ENCODE measurements at regions not wholly inside any gene's neighbourhood (a gene's known extent, or its start where the extent isn't known, plus 50 kb on each side); places are given as distances from the start of the nearest gene placed in this dataset.
A peak's percentile ranks its signal among the peaks of the same experiment; 100 is the strongest.

- peak; percentile 41 for DNase-seq
- Histone ChIP-seq H3K36me3 (no peaks in the 10 kb centered on the region), H3K27ac (no peak overlapping the region)
Observed at GRCh38 chr9:115191667-115192066, 73.7 kb upstream of the TNC start.

GRCh38 chr9:115192280-115192679 is 74.3 kb upstream of the TNC start:
- Histone ChIP-seq H3K36me3 (no peaks in the 10 kb centered on the region), H3K9me3 (ENCODE audit: severe bottlenecking) (peaks cover 7% of the 10 kb centered on the region), H3K27ac (no peak overlapping the region), H3K4me3 (ENCODE audit: low read depth, low read length) (no peak overlapping the region), H3K27me3 (ENCODE audit: insufficient read depth, low read depth, severe bottlenecking) (no peaks in the 10 kb centered on the region)
- DNase-seq = no peak
- no peak for TF ChIP-seq CTCF (IDR thresholded peaks at IDR 0.05; ENCODE audit: low read depth, low read length)

More at GRCh38 chr9:115191667-115192066, 73.7 kb upstream of the TNC start:
- no peak for TF ChIP-seq CTCF (IDR thresholded peaks at IDR 0.05; ENCODE audit: low read depth, low read length)
- H3K9me3 ChIP-seq (ENCODE audit: severe bottlenecking) = peaks cover 7% of the 10 kb centered on the region
- no peaks in the 10 kb centered on the region for H3K27me3 ChIP-seq (ENCODE audit: insufficient read depth, low read depth, severe bottlenecking)
- no peak overlapping the region for H3K4me3 ChIP-seq (ENCODE audit: low read depth, low read length)

DNA sequence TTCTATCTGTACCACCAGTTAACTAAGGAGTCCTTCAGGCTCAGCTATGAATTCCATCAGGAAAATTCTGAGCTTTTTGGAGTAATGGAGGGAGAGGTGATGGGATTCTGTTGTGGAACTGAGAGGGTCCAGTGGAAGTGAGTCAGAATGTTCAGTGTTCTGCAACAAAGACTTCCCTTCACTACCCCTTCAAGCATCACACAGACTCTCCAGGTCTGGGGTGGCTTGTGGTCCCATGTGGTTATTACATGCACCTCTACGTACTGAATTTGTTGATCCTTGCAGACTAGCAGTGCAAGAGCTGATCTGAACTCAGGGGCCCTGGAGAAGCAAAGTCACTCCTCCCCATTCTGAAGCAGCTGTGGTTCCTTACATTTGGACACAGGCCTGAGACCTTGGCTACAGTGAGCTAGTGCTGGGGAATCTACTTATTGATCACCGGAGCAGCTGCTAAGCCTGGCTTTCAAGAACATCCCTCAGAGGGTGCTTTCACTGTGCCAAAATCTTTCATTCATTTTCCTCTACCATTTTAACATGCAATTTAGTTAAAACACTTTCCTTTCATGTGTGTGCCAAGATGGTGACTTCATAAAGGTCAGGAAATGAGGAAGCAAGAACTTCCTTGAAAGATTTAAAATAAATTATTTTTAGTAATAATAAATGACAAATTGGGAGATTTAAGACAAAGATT is 75.0 kb upstream of the TNC start:
- no peak overlapping the region for H3K27ac ChIP-seq
- H3K9me3 ChIP-seq (ENCODE audit: severe bottlenecking) = peaks cover 7% of the 10 kb centered on the region
- no peak for DNase-seq
- H3K4me3 ChIP-seq (ENCODE audit: low read depth, low read length) = no peak overlapping the region
- H3K36me3 ChIP-seq = no peaks in the 10 kb centered on the region
- TF ChIP-seq CTCF (IDR thresholded peaks at IDR 0.05; ENCODE audit: low read depth, low read length) = no peak
- no peaks in the 10 kb centered on the region for H3K27me3 ChIP-seq (ENCODE audit: insufficient read depth, low read depth, severe bottlenecking)

- Histone ChIP-seq H3K27ac (no peak overlapping the region), H3K9me3 (ENCODE audit: severe bottlenecking) (peaks cover 7% of the 10 kb centered on the region), H3K27me3 (ENCODE audit: insufficient read depth, low read depth, severe bottlenecking) (no peaks in the 10 kb centered on the region), H3K36me3 (no peaks in the 10 kb centered on the region), H3K4me3 (ENCODE audit: low read depth, low read length) (no peak overlapping the region)
- no peak for TF ChIP-seq CTCF (IDR thresholded peaks at IDR 0.05; ENCODE audit: low read depth, low read length)
- no peak for DNase-seq
Observed at GRCh38 chr9:115193777-115194176, 75.8 kb upstream of the TNC start.

DNA sequence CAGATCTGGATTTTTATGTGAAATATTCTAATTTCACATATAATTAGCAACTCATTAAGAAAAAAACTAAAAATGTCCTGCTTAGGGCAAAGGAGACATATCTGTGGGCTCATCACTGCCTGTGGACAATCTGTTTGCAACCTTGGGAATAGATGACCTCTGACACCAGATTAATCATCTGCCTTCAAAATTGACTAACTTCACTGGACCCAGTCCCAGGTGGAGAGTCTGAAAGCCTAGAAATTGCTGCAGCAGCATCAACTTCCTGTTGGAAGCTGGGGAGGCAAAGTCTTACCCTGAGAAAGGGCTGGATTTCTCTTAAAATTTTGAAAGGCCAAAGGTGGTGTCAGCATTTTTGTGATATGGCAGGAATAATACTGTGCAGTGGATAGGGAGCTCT is 76.3 kb upstream of the TNC start:
- no peak for DNase-seq
- no peaks in the 10 kb centered on the region for H3K27me3 ChIP-seq (ENCODE audit: insufficient read depth, low read depth, severe bottlenecking)
- H3K27ac ChIP-seq = no peak overlapping the region
- H3K4me3 ChIP-seq (ENCODE audit: low read depth, low read length) = no peak overlapping the region
- H3K9me3 ChIP-seq (ENCODE audit: severe bottlenecking) = peaks cover 7% of the 10 kb centered on the region
- no peaks in the 10 kb centered on the region for H3K36me3 ChIP-seq
- TF ChIP-seq CTCF (IDR thresholded peaks at IDR 0.05; ENCODE audit: low read depth, low read length) = no peak

DNA sequence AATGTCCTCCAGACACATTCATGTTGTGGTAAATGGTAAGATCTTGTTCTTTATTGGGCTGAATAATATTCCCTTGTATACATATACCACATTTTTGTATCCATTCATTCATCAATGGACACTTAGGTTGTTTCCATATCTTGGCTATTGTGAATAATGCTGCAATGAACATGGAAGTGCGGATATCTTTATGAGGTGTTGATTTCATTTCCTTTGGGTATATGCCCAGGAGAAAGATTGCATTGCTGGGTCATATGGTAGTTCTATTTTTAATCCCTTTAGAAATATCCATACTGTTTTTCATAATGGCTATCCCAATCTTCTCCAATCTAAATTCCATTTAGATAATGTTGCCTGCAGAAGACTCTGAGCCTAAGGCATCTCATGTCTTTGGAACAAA is 78.0 kb upstream of the TNC start:
- no peak for DNase-seq
- no peaks in the 10 kb centered on the region for H3K27me3 ChIP-seq (ENCODE audit: insufficient read depth, low read depth, severe bottlenecking)
- TF ChIP-seq CTCF (IDR thresholded peaks at IDR 0.05; ENCODE audit: low read depth, low read length) = no peak

More for the DNA sequence above, 78.0 kb upstream of the TNC start:
- H3K4me3 ChIP-seq (ENCODE audit: low read depth, low read length) = no peak overlapping the region
- H3K36me3 ChIP-seq = no peaks in the 10 kb centered on the region
- H3K27ac ChIP-seq = no peak overlapping the region
- H3K9me3 ChIP-seq (ENCODE audit: severe bottlenecking) = peaks cover 4% of the 10 kb centered on the region

Data from WERI-Rb-1 (cell line).